HEK293T (cell line): ENCODE measurements at regions not wholly inside any gene's neighbourhood (a gene's known extent, or its start where the extent isn't known, plus 50 kb on each side); places are given as distances from the start of the nearest gene placed in this dataset.

ENCODE experiments used
- CTCF ChIA-PET: fragments of 350-600 bp; formaldehyde crosslinking; extraction: SDS; loops from one replicate; lab custom pipeline; 2021; ENCODE audit warnings: antibody characterized with exemption, inconsistent platforms; lab: Yijun Ruan, JAX
- POLR2A ChIA-PET: fragments of 350-600 bp; formaldehyde crosslinking; extraction: SDS; loops from one replicate; lab custom pipeline; 2020; ENCODE audit warnings: antibody characterized with exemption, inconsistent platforms; lab: Yijun Ruan, JAX
- DNase-seq: peaks from one replicate; pipeline ENCODE4 v3.0.0; 2012; ENCODE audit warnings: mixed read lengths; ENCODE audit errors: extremely low spot score
- ARNT ChIP-seq: fragments of 450-650 bp; IDR thresholded peaks from 2 replicates; pipeline ENCODE4 v1.6.1; 2017; ENCODE audit warnings: mild to moderate bottlenecking
- BHLHE40 ChIP-seq: fragments of 450-650 bp; IDR thresholded peaks from 2 replicates; pipeline ENCODE4 v1.6.1; 2016; ENCODE audit warnings: mild to moderate bottlenecking, moderate library complexity, borderline replicate concordance
- CTBP1 ChIP-seq: fragments of 450-650 bp; IDR thresholded peaks from 2 replicates; pipeline ENCODE4 v1.6.1; 2016; ENCODE audit warnings: borderline replicate concordance
- ELF4 ChIP-seq: fragments of 450-650 bp; IDR thresholded peaks from 2 replicates; pipeline ENCODE4 v1.6.1; 2017; ENCODE audit warnings: antibody characterized with exemption
- FOXA1 ChIP-seq: fragments of 450-650 bp; IDR thresholded peaks from 2 replicates; pipeline ENCODE4 v1.6.1; 2016; ENCODE audit warnings: mild to moderate bottlenecking
- FOXK2 ChIP-seq: fragments of 450-650 bp; IDR thresholded peaks from 2 replicates; pipeline ENCODE4 v1.6.1; 2016; ENCODE audit warnings: mild to moderate bottlenecking
- FOXM1 ChIP-seq: fragments of 450-650 bp; IDR thresholded peaks from 2 replicates; pipeline ENCODE4 v1.6.1; 2017; ENCODE audit warnings: mild to moderate bottlenecking, borderline replicate concordance
- HDGF ChIP-seq: fragments of 450-650 bp; IDR thresholded peaks from 2 replicates; pipeline ENCODE4 v1.6.1; 2017; ENCODE audit warnings: antibody characterized with exemption, borderline replicate concordance
- L3MBTL2 ChIP-seq: fragments of 450-650 bp; conservative IDR thresholded peaks from 2 replicates; pipeline ENCODE4 v1.6.1; 2016; ENCODE audit warnings: mild to moderate bottlenecking
- LEF1 ChIP-seq: fragments of 450-650 bp; IDR thresholded peaks from 2 replicates; pipeline ENCODE4 v1.6.1; 2017; ENCODE audit warnings: mild to moderate bottlenecking, borderline replicate concordance
- NFRKB ChIP-seq: fragments of 450-650 bp; IDR thresholded peaks from 2 replicates; pipeline ENCODE4 v1.6.1; 2016; ENCODE audit warnings: mild to moderate bottlenecking, moderate library complexity
- PKNOX1 ChIP-seq: fragments of 450-650 bp; IDR thresholded peaks from 2 replicates; pipeline ENCODE4 v1.6.1; 2016
- SP1 ChIP-seq: fragments of 450-650 bp; IDR thresholded peaks from 2 replicates; pipeline ENCODE4 v1.6.1; 2017
- SUZ12 ChIP-seq: fragments of 450-650 bp; IDR thresholded peaks from 2 replicates; pipeline ENCODE4 v1.6.1; 2016; ENCODE audit warnings: mild to moderate bottlenecking
- TARDBP ChIP-seq: fragments of 450-650 bp; IDR thresholded peaks from 2 replicates; pipeline ENCODE4 v1.6.1; 2016
- ZNF384 ChIP-seq: fragments of 450-650 bp; IDR thresholded peaks from 2 replicates; pipeline ENCODE4 v1.6.1; 2016

GRCh38 chr7:54390565-54390964 is 151.6 kb upstream of the VSTM2A start:
- no peak for DNase-seq
- TF ChIP-seq SP1: no peak
- no peak for TF ChIP-seq PKNOX1
- no peak for TF ChIP-seq ARNT
- no peak for TF ChIP-seq HDGF
- no peak for TF ChIP-seq L3MBTL2
- TF ChIP-seq CTBP1: no peak
- TF ChIP-seq NFRKB: no peak
- TF ChIP-seq ELF4: no peak
- TF ChIP-seq FOXM1: no peak
- TF ChIP-seq FOXA1: no peak
- ChIA-PET CTCF (no interaction called here), POLR2A (no interaction called here)

- TF ChIP-seq SP1 (no peak), PKNOX1 (no peak), ZNF384 (no peak), BHLHE40 (no peak), HDGF (no peak), TARDBP (no peak), LEF1 (no peak), SUZ12 (no peak), FOXK2 (no peak), FOXM1 (no peak), NFRKB (no peak), ELF4 (no peak), L3MBTL2 (no peak), FOXA1 (no peak), ARNT (no peak), CTBP1 (no peak)
- ChIA-PET CTCF (no interaction called here), POLR2A (no interaction called here)
- DNase-seq: no peak
Observed at GRCh38 chr7:54392935-54393334, 149.2 kb upstream of the VSTM2A start.

GRCh38 chr7:54394834-54395233 is 147.3 kb upstream of the VSTM2A start:
- ChIA-PET POLR2A (no interaction called here), CTCF (no interaction called here)
- TF ChIP-seq ELF4 (no peak), ARNT (no peak), PKNOX1 (no peak), BHLHE40 (no peak), NFRKB (no peak), CTBP1 (no peak), HDGF (no peak), TARDBP (no peak), FOXM1 (no peak)
- no peak for DNase-seq

GRCh38 chr7:54397836-54398612 is 144.2 kb upstream of the VSTM2A start:
- no peak for TF ChIP-seq BHLHE40
- TF ChIP-seq SUZ12: no peak
- no peak for TF ChIP-seq PKNOX1
- TF ChIP-seq HDGF: no peak
- TF ChIP-seq FOXK2: no peak
- no peak for TF ChIP-seq ARNT
- TF ChIP-seq FOXA1: no peak
- no peak for TF ChIP-seq SP1
- TF ChIP-seq NFRKB: no peak
- no peak for TF ChIP-seq FOXM1
- TF ChIP-seq L3MBTL2: no peak
- no peak for TF ChIP-seq ELF4
- no peak for TF ChIP-seq ZNF384
- no peak for TF ChIP-seq TARDBP
- POLR2A ChIA-PET: no interaction called here
- DNase-seq: no peak
- CTCF ChIA-PET: no interaction called here

GRCh38 chr7:54398863-54399262 is 143.3 kb upstream of the VSTM2A start:
- DNase-seq: no peak
- TF ChIP-seq FOXA1 (no peak), FOXM1 (no peak), ZNF384 (no peak), SP1 (no peak), HDGF (no peak), L3MBTL2 (no peak), NFRKB (no peak), BHLHE40 (no peak), SUZ12 (no peak)
- ChIA-PET POLR2A (no interaction called here), CTCF (no interaction called here)

- CTCF ChIA-PET: no interaction called here
Observed at GRCh38 chr7:54409917-54410316, 132.3 kb upstream of the VSTM2A start.

More at GRCh38 chr7:54409917-54410316, 132.3 kb upstream of the VSTM2A start:
- no peak for TF ChIP-seq SP1
- TF ChIP-seq BHLHE40: no peak
- TF ChIP-seq FOXM1: no peak
- no peak for TF ChIP-seq ELF4
- no peak for TF ChIP-seq FOXK2
- no peak for TF ChIP-seq TARDBP
- no peak for TF ChIP-seq SUZ12
- TF ChIP-seq ZNF384: no peak
- no peak for TF ChIP-seq LEF1
- no peak for TF ChIP-seq NFRKB
- TF ChIP-seq L3MBTL2: no peak
- TF ChIP-seq ARNT: no peak
- TF ChIP-seq PKNOX1: no peak
- TF ChIP-seq HDGF: no peak
- TF ChIP-seq CTBP1: no peak
- no peak for TF ChIP-seq FOXA1
- POLR2A ChIA-PET: no interaction called here
- DNase-seq: no peak
